Mesenchymal stem cell (in vitro differentiated cells and primary cell): ENCODE measurements at regions not wholly inside any gene's neighbourhood (a gene's known extent, or its start where the extent isn't known, plus 50 kb on each side); places are given as distances from the start of the nearest gene placed in this dataset.
"Not testable (repeated sequence)": the region's sequence is repeated elsewhere in the genome, so short reads cannot be mapped to it uniquely, and the experiment has no call there.

Source experiments
- DNase-seq: peaks from one replicate; pipeline ENCODE4 v3.0.0-alpha.2; 2013
- H2AFZ ChIP-seq: one replicate; pipeline ENCODE4 v1.6.1; 2013; ENCODE audit warnings: low read depth, mild to moderate bottlenecking, control low read depth, inconsistent platforms, low read length, moderate library complexity
- H2AK5ac ChIP-seq: 2 replicates; pipeline ENCODE4 v1.6.1; 2013; ENCODE audit warnings: low read length, moderate library complexity, mild to moderate bottlenecking, inconsistent platforms; ENCODE audit not compliant: severe bottlenecking
- H2BK120ac ChIP-seq: one replicate; pipeline ENCODE4 v1.6.1; 2013; ENCODE audit warnings: low read depth, mild to moderate bottlenecking, inconsistent platforms, low read length, moderate library complexity
- H2BK12ac ChIP-seq, 2 experiments: one replicate each; pipeline ENCODE4 v1.6.1; 2013; ENCODE audit warnings: inconsistent platforms in 2 of 2, low read length in 2 of 2, mild to moderate bottlenecking in 2 of 2, moderate library complexity in 2 of 2, control low read depth in 1 of 2
- H2BK15ac ChIP-seq: one replicate; pipeline ENCODE4 v1.6.1; 2013; ENCODE audit warnings: mild to moderate bottlenecking, low read depth, inconsistent platforms; ENCODE audit not compliant: poor library complexity, severe bottlenecking
- H2BK5ac ChIP-seq: 2 replicates; pipeline ENCODE4 v1.6.1; 2013; ENCODE audit warnings: low read depth, mild to moderate bottlenecking, low read length, control low read depth, inconsistent platforms; ENCODE audit not compliant: poor library complexity, severe bottlenecking
- H3K14ac ChIP-seq, 2 experiments: one replicate each; pipeline ENCODE4 v1.6.1; 2013; ENCODE audit warnings: inconsistent platforms in 2 of 2, low read length in 2 of 2, control low read depth in 1 of 2, mild to moderate bottlenecking in 1 of 2, moderate library complexity in 1 of 2
- H3K18ac ChIP-seq, 2 experiments: one replicate each; pipeline ENCODE4 v1.6.1; 2013; ENCODE audit warnings: inconsistent platforms in 2 of 2, low read length in 2 of 2, control low read depth in 1 of 2, low read depth in 1 of 2, mild to moderate bottlenecking in 1 of 2
- H3K23ac ChIP-seq, 2 experiments: one replicate each; pipeline ENCODE4 v1.6.1; 2013; ENCODE audit warnings: inconsistent platforms in 2 of 2, low read length in 2 of 2, mild to moderate bottlenecking in 2 of 2, moderate library complexity in 2 of 2, control low read depth in 1 of 2
- H3K27ac ChIP-seq: 2 replicates; pipeline ENCODE4 v1.5.1; 2013; ENCODE audit warnings: mild to moderate bottlenecking, moderate library complexity, low read length, control low read depth, inconsistent platforms; ENCODE audit not compliant: poor library complexity, severe bottlenecking
- H3K27me3 ChIP-seq, 2 experiments: 2 replicates each; pipeline versions ENCODE4 v1.6.1 to v1.7.0; 2013; ENCODE audit warnings: low read length in 2 of 2, mild to moderate bottlenecking in 2 of 2, moderate library complexity in 2 of 2, control low read depth in 1 of 2, inconsistent platforms in 1 of 2; ENCODE audit not compliant: control insufficient read depth in 1 of 2, insufficient read depth in 1 of 2
- H3K36me3 ChIP-seq, 2 experiments: 2 replicates each; pipeline versions ENCODE4 v1.6.1 to v1.7.0; 2013; ENCODE audit warnings: low read length in 2 of 2, control low read depth in 1 of 2, inconsistent platforms in 1 of 2, low read depth in 1 of 2, mild to moderate bottlenecking in 1 of 2; ENCODE audit not compliant: insufficient read depth in 2 of 2, control insufficient read depth in 1 of 2
- H3K4ac ChIP-seq, 2 experiments: one replicate each; pipeline ENCODE4 v1.6.1; 2013; ENCODE audit warnings: inconsistent platforms in 2 of 2, low read length in 2 of 2, mild to moderate bottlenecking in 2 of 2, moderate library complexity in 2 of 2, control low read depth in 1 of 2, low read depth in 1 of 2
- H3K4me1 ChIP-seq: 2 replicates; pipeline ENCODE4 v1.6.1; 2013; ENCODE audit warnings: low read depth, low read length, control low read depth; ENCODE audit not compliant: control insufficient read depth, insufficient read depth
- H3K4me2 ChIP-seq: 2 replicates; pipeline ENCODE4 v1.6.1; 2013; ENCODE audit warnings: low read length, mild to moderate bottlenecking, inconsistent platforms; ENCODE audit not compliant: poor library complexity, severe bottlenecking
- H3K4me3 ChIP-seq, 2 experiments: 2 replicates each; pipeline versions ENCODE4 v1.5.1 to v1.7.0; 2013; ENCODE audit warnings: low read length in 2 of 2, mild to moderate bottlenecking in 2 of 2, control low read depth in 1 of 2, low read depth in 1 of 2; ENCODE audit not compliant: insufficient read depth in 1 of 2
- H3K79me1 ChIP-seq: replicated peaks from 2 replicates; pipeline ENCODE4 v1.6.1; 2013; ENCODE audit warnings: mild to moderate bottlenecking, control low read depth, low read length, inconsistent platforms; ENCODE audit not compliant: poor library complexity, severe bottlenecking
- H3K9ac ChIP-seq: 2 replicates; pipeline ENCODE4 v1.7.0; 2013; ENCODE audit warnings: mild to moderate bottlenecking, low read length, moderate library complexity
- H3K9me3 ChIP-seq: 2 replicates; pipeline ENCODE4 v1.7.0; 2013; ENCODE audit warnings: mild to moderate bottlenecking, low read length; ENCODE audit not compliant: control insufficient read depth
- H4K8ac ChIP-seq: one replicate; pipeline ENCODE4 v1.6.1; 2013; ENCODE audit warnings: inconsistent platforms, mild to moderate bottlenecking, low read length, moderate library complexity
- H4K91ac ChIP-seq: one replicate; pipeline ENCODE4 v1.6.1; 2013; ENCODE audit warnings: mild to moderate bottlenecking, low read length, inconsistent platforms
- WGBS: methylation state at CpG from one replicate; pipeline ENCODE4 v1.1.7; 2013; ENCODE audit warnings: mixed read lengths; 5-methylcytosine and 5-hydroxymethylcytosine counted together

- WGBS: 34% methylated on average over 6 of the region's 6 CpGs
- not testable (repeated sequence) for H2BK12ac ChIP-seq, H3K18ac ChIP-seq, H3K79me1 ChIP-seq, H2AK5ac ChIP-seq, H3K4ac ChIP-seq, H2BK5ac ChIP-seq, H2AFZ ChIP-seq, H4K8ac ChIP-seq, H3K4me2 ChIP-seq, H3K23ac ChIP-seq, DNase-seq, H3K36me3 ChIP-seq, H3K27me3 ChIP-seq, H3K4me1 ChIP-seq, H2BK120ac ChIP-seq, H3K27ac ChIP-seq, H3K9me3 ChIP-seq, H2BK15ac ChIP-seq, H4K91ac ChIP-seq, H3K14ac ChIP-seq, H3K4me3 ChIP-seq, H3K9ac ChIP-seq
Measured at GRCh38 chr14:105627287-105627686, 100.9 kb downstream of the TMEM121 start.

- 67% methylated on average over 10 of the region's 10 CpGs for WGBS
- H2BK5ac ChIP-seq: no peak overlapping the region
- no peak overlapping the region for H2AK5ac ChIP-seq
- H2BK120ac ChIP-seq: no peak overlapping the region
- no peak overlapping the region for H3K14ac ChIP-seq
- H3K79me1 ChIP-seq: no peaks in the 10 kb centered on the region
- no peak overlapping the region for H3K4me3 ChIP-seq
- peaks cover 1% of the 10 kb centered on the region for H3K4me1 ChIP-seq
- H3K36me3 ChIP-seq: no peaks in the 10 kb centered on the region
- no peak overlapping the region for H3K9ac ChIP-seq
- H2BK15ac ChIP-seq: no peak overlapping the region
- H4K91ac ChIP-seq: no peak overlapping the region
- no peak overlapping the region for H2AFZ ChIP-seq
- H3K4ac ChIP-seq: no peak overlapping the region
- H3K18ac ChIP-seq: no peak overlapping the region
- no peak overlapping the region for H3K27ac ChIP-seq
- no peak overlapping the region for H2BK12ac ChIP-seq
- no peak overlapping the region for H4K8ac ChIP-seq
- no peak for DNase-seq
- H3K4me2 ChIP-seq: no peak overlapping the region
- H3K23ac ChIP-seq: no peak overlapping the region
- no peaks in the 10 kb centered on the region for H3K27me3 ChIP-seq
- H3K9me3 ChIP-seq: peaks cover 2% of the 10 kb centered on the region
Measured at GRCh38 chr14:105627701-105628100, 101.3 kb downstream of the TMEM121 start.

DNA sequence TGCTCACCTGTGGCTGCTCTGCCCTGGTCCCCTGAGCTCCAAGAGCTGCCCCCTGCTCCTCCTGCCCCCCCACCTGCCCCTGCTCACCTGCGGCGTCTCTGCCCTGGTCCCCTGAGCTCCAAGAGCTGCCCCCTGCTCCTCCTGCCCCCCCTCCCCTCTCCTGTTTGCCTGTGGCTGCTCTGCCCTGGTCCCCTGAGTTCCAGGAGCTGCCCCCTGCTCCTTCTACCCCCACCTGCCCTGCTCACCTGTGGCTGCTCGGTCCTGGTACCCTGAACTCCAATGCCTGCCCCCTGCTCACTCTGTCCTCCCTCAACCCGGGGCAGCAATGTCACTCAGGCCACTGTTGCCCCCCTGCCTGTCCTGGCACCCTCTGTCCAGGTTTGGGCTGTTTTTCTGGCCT lies 101.7 kb downstream of the TMEM121 start:
- not testable (repeated sequence) for H2BK120ac ChIP-seq, H3K14ac ChIP-seq, H3K4me1 ChIP-seq, H2BK12ac ChIP-seq, H3K18ac ChIP-seq, H3K23ac ChIP-seq, H3K9me3 ChIP-seq, H3K27me3 ChIP-seq, H2BK5ac ChIP-seq, H3K4ac ChIP-seq, H3K27ac ChIP-seq, H3K4me3 ChIP-seq, H2AFZ ChIP-seq, H2BK15ac ChIP-seq, H4K8ac ChIP-seq, H3K36me3 ChIP-seq, H4K91ac ChIP-seq, H3K9ac ChIP-seq, H2AK5ac ChIP-seq, DNase-seq, H3K4me2 ChIP-seq, H3K79me1 ChIP-seq
- 59% methylated on average over 4 of the region's 4 CpGs for WGBS

GRCh38 chr14:105628531-105629067 lies 102.2 kb downstream of the TMEM121 start:
- not testable (repeated sequence) for H4K91ac ChIP-seq, H3K14ac ChIP-seq, H2BK120ac ChIP-seq, H4K8ac ChIP-seq, H3K4me2 ChIP-seq, H3K4me1 ChIP-seq, H3K9me3 ChIP-seq, H3K4me3 ChIP-seq, DNase-seq, H3K18ac ChIP-seq, H3K4ac ChIP-seq, H2BK12ac ChIP-seq, H2BK5ac ChIP-seq, H3K36me3 ChIP-seq, H2BK15ac ChIP-seq, H3K79me1 ChIP-seq, H3K27me3 ChIP-seq, H3K9ac ChIP-seq, H3K27ac ChIP-seq, H2AFZ ChIP-seq, H3K23ac ChIP-seq, H2AK5ac ChIP-seq
- WGBS: 83% methylated on average over 11 of the region's 11 CpGs
